Skin epidermis (tissue), 12 donors: ENCODE measurements at regions not wholly inside any gene's neighbourhood (a gene's known extent, or its start where the extent isn't known, plus 50 kb on each side); places are given as distances from the start of the nearest gene placed in this dataset.

Experiments
- H3K27ac ChIP-seq, 21 experiments: fragments of 200-600 bp; sonication (generic) in 11 of 21; one replicate each; pipeline ENCODE4 v1.5.0; 2020; ENCODE audit warnings: mild to moderate bottlenecking in 3 of 21, inconsistent platforms in 2 of 21, moderate library complexity in 2 of 21
- H3K4me3 ChIP-seq, 7 experiments: fragments of 200-600 bp; sonication (generic) in 2 of 7; one replicate each; pipeline ENCODE4 v1.5.0; 2020; ENCODE audit warnings: inconsistent platforms in 2 of 7, mild to moderate bottlenecking in 2 of 7, moderate library complexity in 1 of 7

GRCh38 chrX:39073131-39073530, 271.9 kb downstream of the MID1IP1 start:
- Histone ChIP-seq H3K4me3 (no peak overlapping the region), H3K27ac (no peak overlapping the region)

- Histone ChIP-seq H3K4me3 (no peak overlapping the region), H3K27ac (no peak overlapping the region)
These were observed 295.3 kb downstream of the MID1IP1 start for GRCh38 chrX:39096599-39096998.

- H3K4me3 ChIP-seq: no peak overlapping the region
- no peak overlapping the region for H3K27ac ChIP-seq
These were observed 303.5 kb downstream of the MID1IP1 start for GRCh38 chrX:39104745-39105144.

GRCh38 chrX:39112143-39112542, 310.9 kb downstream of the MID1IP1 start:
- Histone ChIP-seq H3K27ac (no peak overlapping the region), H3K4me3 (no peak overlapping the region)

GRCh38 chrX:39115166-39115565, 313.9 kb downstream of the MID1IP1 start:
- H3K4me3 ChIP-seq: no peak overlapping the region
- H3K27ac ChIP-seq: no peak overlapping the region

- Histone ChIP-seq H3K4me3 (no peak overlapping the region), H3K27ac (no peak overlapping the region)
These were observed 315.8 kb downstream of the MID1IP1 start for GRCh38 chrX:39117101-39117500.

- Histone ChIP-seq H3K27ac (no peak overlapping the region), H3K4me3 (no peak overlapping the region)
These were observed 320.6 kb downstream of the MID1IP1 start for GRCh38 chrX:39121903-39122302.

- H3K4me3 ChIP-seq: no peak overlapping the region
- no peak overlapping the region for H3K27ac ChIP-seq
These were observed 324.6 kb downstream of the MID1IP1 start for GRCh38 chrX:39125834-39126233.

GRCh38 chrX:39133971-39134370, 332.7 kb downstream of the MID1IP1 start:
- no peak overlapping the region for H3K27ac ChIP-seq
- no peak overlapping the region for H3K4me3 ChIP-seq

GRCh38 chrX:39137363-39137954, 336.2 kb downstream of the MID1IP1 start:
- Histone ChIP-seq H3K4me3 (no peak overlapping the region), H3K27ac (no peak overlapping the region)

GRCh38 chrX:39140581-39140980, 339.3 kb downstream of the MID1IP1 start:
- no peak overlapping the region for H3K27ac ChIP-seq
- no peak overlapping the region for H3K4me3 ChIP-seq

- Histone ChIP-seq H3K27ac (peak overlapping the region in 1 of 21 experiments; percentile 69), H3K4me3 (no peak overlapping the region)
These were observed 343.1 kb downstream of the MID1IP1 start for GRCh38 chrX:39144323-39144722.

GRCh38 chrX:39144956-39145355, 343.7 kb downstream of the MID1IP1 start:
- Histone ChIP-seq H3K27ac (peak overlapping the region in 2 of 21 experiments; percentile 27 to 69), H3K4me3 (no peak overlapping the region)

- H3K4me3 ChIP-seq: no peak overlapping the region
- H3K27ac ChIP-seq: no peak overlapping the region
These were observed 344.6 kb downstream of the MID1IP1 start for GRCh38 chrX:39145859-39146258.

GRCh38 chrX:39149761-39150160, 348.5 kb downstream of the MID1IP1 start:
- no peak overlapping the region for H3K27ac ChIP-seq

GRCh38 chrX:39150220-39150619, 349.0 kb downstream of the MID1IP1 start:
- no peak overlapping the region for H3K4me3 ChIP-seq

More at GRCh38 chrX:39149761-39150160, 348.5 kb downstream of the MID1IP1 start:
- no peak overlapping the region for H3K4me3 ChIP-seq

GRCh38 chrX:39150621-39151020, 349.4 kb downstream of the MID1IP1 start:
- Histone ChIP-seq H3K27ac (no peak overlapping the region), H3K4me3 (no peak overlapping the region)

More at GRCh38 chrX:39150220-39150619, 349.0 kb downstream of the MID1IP1 start:
- H3K27ac ChIP-seq: no peak overlapping the region

GRCh38 chrX:39152106-39152649, 350.9 kb downstream of the MID1IP1 start:
- Histone ChIP-seq H3K4me3 (no peak overlapping the region), H3K27ac (no peak overlapping the region)

GRCh38 chrX:39156051-39156450, 354.8 kb downstream of the MID1IP1 start:
- Histone ChIP-seq H3K4me3 (no peak overlapping the region), H3K27ac (no peak overlapping the region)

- H3K4me3 ChIP-seq: no peak overlapping the region
- no peak overlapping the region for H3K27ac ChIP-seq
These were observed 355.7 kb downstream of the MID1IP1 start for GRCh38 chrX:39157006-39157405.

GRCh38 chrX:39157796-39158195, 356.5 kb downstream of the MID1IP1 start:
- Histone ChIP-seq H3K4me3 (no peak overlapping the region), H3K27ac (no peak overlapping the region)
